Neuronal stem cell (in vitro differentiated cells): ENCODE measurements at regions not wholly inside any gene's neighbourhood (a gene's known extent, or its start where the extent isn't known, plus 50 kb on each side); places are given as distances from the start of the nearest gene placed in this dataset.

Source experiments
- DNase-seq: peaks from one replicate; pipeline ENCODE4 v3.0.0-alpha.2; 2013; ENCODE audit warnings: low spot score
- H2AFZ ChIP-seq: one replicate; pipeline ENCODE4 v1.6.1; 2013; ENCODE audit warnings: mild to moderate bottlenecking, low read length, inconsistent platforms
- H2AK5ac ChIP-seq: 2 replicates; pipeline ENCODE4 v1.6.1; 2013; ENCODE audit warnings: low read depth, mild to moderate bottlenecking, inconsistent platforms, low read length, moderate library complexity, mixed read lengths
- H2BK120ac ChIP-seq: 2 replicates; pipeline ENCODE4 v1.6.1; 2013; ENCODE audit warnings: low read depth, mild to moderate bottlenecking, inconsistent platforms, low read length, moderate library complexity, mixed read lengths
- H2BK12ac ChIP-seq: one replicate; pipeline ENCODE4 v1.6.1; 2013; ENCODE audit warnings: low read length, inconsistent platforms
- H2BK15ac ChIP-seq: 2 replicates; pipeline ENCODE4 v1.6.1; 2013; ENCODE audit warnings: mild to moderate bottlenecking, low read length, inconsistent platforms, mixed read lengths
- H2BK5ac ChIP-seq: one replicate; pipeline ENCODE4 v1.6.1; 2013; ENCODE audit warnings: inconsistent platforms, mild to moderate bottlenecking, low read length, moderate library complexity
- H3K14ac ChIP-seq: one replicate; pipeline ENCODE4 v1.6.1; 2013; ENCODE audit warnings: low read length, inconsistent platforms
- H3K18ac ChIP-seq: 2 replicates; pipeline ENCODE4 v1.6.1; 2013; ENCODE audit warnings: low read length, inconsistent platforms
- H3K23ac ChIP-seq: 2 replicates; pipeline ENCODE4 v1.6.1; 2013; ENCODE audit warnings: low read depth, mild to moderate bottlenecking, mixed read lengths, low read length, inconsistent platforms; ENCODE audit not compliant: poor library complexity
- H3K27ac ChIP-seq: replicated peaks from 3 replicates; pipeline ENCODE4 v1.5.1; 2013; ENCODE audit warnings: low read length, inconsistent platforms
- H3K27me3 ChIP-seq, 3 experiments: 2 replicates each; pipeline ENCODE4 v1.6.1; 2013; ENCODE audit warnings: low read length in 3 of 3, mild to moderate bottlenecking in 2 of 3, inconsistent platforms in 1 of 3, low read depth in 1 of 3, mixed read lengths in 1 of 3, moderate library complexity in 1 of 3; ENCODE audit not compliant: control insufficient read depth in 3 of 3, insufficient read depth in 3 of 3
- H3K36me3 ChIP-seq, 2 donors: replicated peaks in 1 of 2; 2 replicates each; pipeline ENCODE4 v1.6.1; 2013; ENCODE audit warnings: low read length in 2 of 2; ENCODE audit not compliant: control insufficient read depth in 2 of 2, insufficient read depth in 2 of 2
- H3K4ac ChIP-seq: 2 replicates; pipeline ENCODE4 v1.6.1; 2013; ENCODE audit warnings: inconsistent platforms, mild to moderate bottlenecking, low read length, moderate library complexity
- H3K4me1 ChIP-seq, 2 donors: 1 replicate in 1 of 2; 2 replicates in 1 of 2; pipeline ENCODE4 v1.6.1; 2013; ENCODE audit warnings: low read length in 2 of 2, low read depth in 1 of 2; ENCODE audit not compliant: control insufficient read depth in 2 of 2, insufficient read depth in 1 of 2
- H3K4me2 ChIP-seq: one replicate; pipeline ENCODE4 v1.6.1; 2013; ENCODE audit warnings: mild to moderate bottlenecking, low read length, inconsistent platforms; ENCODE audit not compliant: insufficient read depth, poor library complexity, severe bottlenecking
- H3K4me3 ChIP-seq, 2 donors: 2 replicates each; pipeline ENCODE4 v1.5.1; 2013; ENCODE audit warnings: low read length in 2 of 2, mild to moderate bottlenecking in 2 of 2, inconsistent platforms in 1 of 2, moderate library complexity in 1 of 2
- H3K79me1 ChIP-seq: one replicate; pipeline ENCODE4 v1.6.1; 2013; ENCODE audit warnings: low read depth, mild to moderate bottlenecking, inconsistent platforms, low read length, moderate library complexity
- H3K9ac ChIP-seq: one replicate; pipeline ENCODE4 v1.6.1; 2013; ENCODE audit warnings: mild to moderate bottlenecking, low read depth, low read length, inconsistent platforms; ENCODE audit not compliant: poor library complexity
- H3K9me3 ChIP-seq, 2 donors: replicated peaks in 1 of 2; 2 replicates each; pipeline versions ENCODE3 to v1.6.1; 2013; ENCODE audit warnings: low read length in 2 of 2, mild to moderate bottlenecking in 2 of 2, inconsistent platforms in 1 of 2, low read depth in 1 of 2, mixed read lengths in 1 of 2, moderate library complexity in 1 of 2; ENCODE audit not compliant: control insufficient read depth in 2 of 2, insufficient read depth in 1 of 2
- H4K8ac ChIP-seq: one replicate; pipeline ENCODE4 v1.6.1; 2013; ENCODE audit warnings: low read depth, mild to moderate bottlenecking, inconsistent platforms, low read length, moderate library complexity
- H4K91ac ChIP-seq: one replicate; pipeline ENCODE4 v1.6.1; 2013; ENCODE audit warnings: low read length, low read depth, mild to moderate bottlenecking, inconsistent platforms; ENCODE audit not compliant: poor library complexity
- WGBS, 2 donors: extraction: QIAGEN DNeasy Blood & Tissue Kit; methylation state at CpG; one replicate each; pipeline ENCODE4 v1.1.7; 2013; ENCODE audit warnings: missing lambda C conversion rate in 2 of 2, mixed read lengths in 1 of 2; ENCODE audit not compliant: insufficient read length in 2 of 2, insufficient replicate concordance in 1 of 2; ENCODE audit errors: extremely low coverage in 2 of 2; 5-methylcytosine and 5-hydroxymethylcytosine counted together

DNA sequence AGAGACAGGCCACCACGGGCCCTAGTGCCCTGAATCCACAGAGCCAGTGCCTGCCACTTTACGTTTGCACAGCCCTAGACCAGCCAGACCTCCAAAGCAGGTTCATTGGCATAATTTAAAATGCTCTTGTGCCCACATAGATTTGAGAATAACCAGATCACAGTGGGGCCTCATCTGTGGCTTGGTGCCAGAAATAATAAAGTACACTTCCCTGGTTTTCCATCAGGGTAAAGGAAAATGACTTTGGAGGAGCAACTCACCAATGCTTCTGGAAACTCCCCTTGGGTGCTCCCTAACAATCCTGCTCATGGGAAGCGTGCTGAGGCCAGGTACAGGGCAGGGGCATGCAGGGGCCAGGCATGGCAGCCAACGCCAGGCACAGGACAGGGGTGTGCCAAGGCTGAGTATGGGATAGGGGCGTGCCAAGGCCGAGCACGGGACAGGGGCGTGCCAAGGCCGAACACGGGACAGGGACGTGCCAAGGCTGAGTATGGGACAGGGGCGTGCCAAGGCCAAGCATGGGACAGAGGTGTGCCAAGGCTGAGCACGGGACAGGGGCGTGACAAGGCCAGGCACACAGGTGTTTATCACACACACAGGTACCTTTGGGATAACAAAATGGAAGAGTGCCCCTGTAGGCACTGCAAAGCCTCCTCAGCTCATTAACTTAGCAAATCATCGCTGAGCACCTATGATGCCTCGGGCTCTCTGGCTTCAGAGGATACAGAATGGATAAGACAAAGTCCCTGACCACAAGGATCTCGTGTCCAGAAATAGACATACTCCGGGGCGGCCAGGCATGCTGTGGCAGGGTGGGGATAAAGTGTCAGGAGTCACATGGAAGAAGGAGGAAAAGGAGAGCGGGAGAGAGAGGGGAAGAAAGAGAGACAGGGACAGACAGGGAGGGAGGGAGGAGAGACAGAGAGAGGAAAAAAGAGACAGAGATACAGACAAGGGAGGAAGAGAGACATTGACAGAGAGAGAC is 334.7 kb downstream of the EIPR1 start:
- H3K9me3 ChIP-seq, result peaks cover 0 to 16% of the 10 kb centered on the region in 2 donors
- no peak overlapping the region for H3K4me3 ChIP-seq
- no peak overlapping the region for H2BK12ac ChIP-seq
- no peak overlapping the region for H4K8ac ChIP-seq
- peaks cover 9% of the 10 kb centered on the region for H3K79me1 ChIP-seq
- H3K27me3 ChIP-seq, result peaks cover 0 to 4% (median 0%) of the 10 kb centered on the region in 3 experiments
- no peak overlapping the region for H3K9ac ChIP-seq
- H2BK120ac ChIP-seq, result no peak overlapping the region
- no peak overlapping the region for H3K4me2 ChIP-seq
- no peak overlapping the region for H3K14ac ChIP-seq
- DNase-seq, result no peak
- no peak overlapping the region for H2BK15ac ChIP-seq
- H2AFZ ChIP-seq, result no peak overlapping the region
- no CpG with 5 or more reads among the region's 20 CpGs for WGBS, 2 donors
- H3K4me1 ChIP-seq, result peaks cover 0 to 4% of the 10 kb centered on the region in 2 donors
- H3K4ac ChIP-seq, result peak overlapping the region; percentile 19
- no peak overlapping the region for H2BK5ac ChIP-seq
- H3K27ac ChIP-seq, result no peak overlapping the region
- no peak overlapping the region for H2AK5ac ChIP-seq
- no peak overlapping the region for H4K91ac ChIP-seq
- peak overlapping the region; percentile 62 for H3K18ac ChIP-seq
- peak overlapping the region; percentile 67 for H3K23ac ChIP-seq
- H3K36me3 ChIP-seq, result peaks cover 0 to 9% of the 10 kb centered on the region in 2 donors

DNA sequence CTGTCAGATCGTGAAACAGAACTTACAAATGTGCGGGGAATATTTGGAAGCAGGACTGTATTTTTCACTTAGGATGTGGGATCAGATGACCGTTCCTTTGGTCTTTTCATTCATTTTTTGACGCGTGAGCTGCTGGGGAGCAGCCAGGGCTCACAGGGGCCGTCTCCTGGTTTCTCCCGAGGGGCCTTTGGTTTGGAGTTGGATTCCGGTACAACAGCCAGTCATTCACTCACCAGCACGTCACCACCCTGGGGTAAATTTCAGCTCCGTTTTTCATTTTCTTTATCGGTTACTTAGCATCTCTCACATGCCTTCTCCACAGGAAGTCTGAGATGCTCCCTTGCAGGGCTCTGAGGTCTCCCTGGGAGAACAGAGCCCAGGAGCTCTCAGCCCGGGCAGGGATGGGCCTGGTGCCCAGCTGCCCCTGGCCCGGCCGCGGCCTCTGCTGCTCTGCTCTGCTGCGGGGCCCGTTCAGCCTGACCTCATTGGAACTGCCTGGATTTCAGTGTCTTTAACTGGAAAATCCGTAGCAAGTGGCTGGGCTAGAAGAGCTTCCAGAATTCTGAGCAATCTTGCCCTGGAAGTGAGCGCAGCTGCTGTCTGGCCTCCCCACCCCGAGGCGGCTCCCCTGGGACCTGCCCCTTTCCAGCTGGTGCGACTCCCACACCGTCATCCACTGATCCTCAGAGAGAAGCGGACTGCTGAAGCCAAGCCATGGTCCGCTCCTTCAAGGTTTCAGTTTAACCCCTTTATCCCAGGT is 335.6 kb downstream of the EIPR1 start:
- peaks cover 0 to 4% of the 10 kb centered on the region in 2 donors for H3K4me1 ChIP-seq
- peaks cover 0 to 9% of the 10 kb centered on the region in 2 donors for H3K36me3 ChIP-seq
- H2BK12ac ChIP-seq, result no peak overlapping the region
- peaks cover 0 to 4% (median 0%) of the 10 kb centered on the region in 3 experiments for H3K27me3 ChIP-seq
- H3K79me1 ChIP-seq, result peaks cover 9% of the 10 kb centered on the region
- peaks cover 0 to 16% of the 10 kb centered on the region in 2 donors for H3K9me3 ChIP-seq
- H4K8ac ChIP-seq, result no peak overlapping the region
- H2BK120ac ChIP-seq, result no peak overlapping the region
- H2AFZ ChIP-seq, result no peak overlapping the region
- no CpG with 5 or more reads among the region's 25 CpGs for WGBS, 2 donors
- no peak overlapping the region for H4K91ac ChIP-seq
- no peak overlapping the region for H3K9ac ChIP-seq
- H3K4me3 ChIP-seq, result no peak overlapping the region
- DNase-seq, result no peak
- no peak overlapping the region for H3K4me2 ChIP-seq
- H2AK5ac ChIP-seq, result no peak overlapping the region
- no peak overlapping the region for H2BK15ac ChIP-seq
- H2BK5ac ChIP-seq, result no peak overlapping the region
- H3K23ac ChIP-seq, result peak overlapping the region; percentile 11
- H3K27ac ChIP-seq, result no peak overlapping the region
- peak overlapping the region; percentile 30 for H3K18ac ChIP-seq
- no peak overlapping the region for H3K4ac ChIP-seq
- H3K14ac ChIP-seq, result no peak overlapping the region

DNA sequence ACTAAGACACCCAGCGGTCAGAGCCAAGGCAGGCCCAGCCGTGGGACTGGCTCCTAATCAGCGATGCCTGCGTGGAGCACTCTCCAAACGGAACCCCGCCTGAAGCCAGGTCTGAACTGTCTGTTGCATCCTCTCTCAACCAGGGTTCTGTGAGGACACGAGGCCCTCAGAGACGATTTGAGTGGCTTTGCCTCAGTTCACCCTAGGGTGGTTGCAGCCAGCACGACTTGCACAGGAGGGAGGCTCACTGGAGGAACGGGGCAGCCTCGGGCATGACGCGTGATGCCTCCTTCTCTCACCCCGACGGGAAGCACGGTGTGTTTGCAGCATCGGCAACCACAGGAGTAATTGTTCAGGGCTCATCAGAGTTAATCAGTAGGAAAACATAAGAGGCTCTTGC is 336.4 kb downstream of the EIPR1 start:
- no peak overlapping the region for H3K14ac ChIP-seq
- no peak overlapping the region for H2BK15ac ChIP-seq
- no peak overlapping the region for H2BK120ac ChIP-seq
- no peak overlapping the region for H3K4me2 ChIP-seq
- DNase-seq, result no peak
- no peak overlapping the region for H3K4ac ChIP-seq
- H3K27ac ChIP-seq, result no peak overlapping the region
- no CpG with 5 or more reads among the region's 17 CpGs for WGBS, 2 donors
- peak overlapping the region; percentile 20 for H3K18ac ChIP-seq
- H4K8ac ChIP-seq, result no peak overlapping the region
- H3K9ac ChIP-seq, result peak overlapping the region; percentile 7
- H2AFZ ChIP-seq, result no peak overlapping the region
- no peak overlapping the region for H3K23ac ChIP-seq
- no peak overlapping the region for H2BK12ac ChIP-seq
- H2BK5ac ChIP-seq, result no peak overlapping the region
- H3K4me1 ChIP-seq, result peaks cover 0 to 4% of the 10 kb centered on the region in 2 donors
- H3K9me3 ChIP-seq, result peaks cover 0 to 16% of the 10 kb centered on the region in 2 donors
- H3K36me3 ChIP-seq, result peaks cover 0 to 8% of the 10 kb centered on the region in 2 donors
- H3K27me3 ChIP-seq, result peaks cover 0 to 4% (median 0%) of the 10 kb centered on the region in 3 experiments
- H3K79me1 ChIP-seq, result peaks cover 8% of the 10 kb centered on the region
- H2AK5ac ChIP-seq, result no peak overlapping the region
- H4K91ac ChIP-seq, result no peak overlapping the region
- peak overlapping the region in 1 of 2 donors; percentile 10 for H3K4me3 ChIP-seq
